ENCODE measurements at regions not wholly inside any gene's neighbourhood (a gene's known extent, or its start where the extent isn't known, plus 50 kb on each side); places are given as distances from the start of the nearest gene placed in this dataset.

DNA sequence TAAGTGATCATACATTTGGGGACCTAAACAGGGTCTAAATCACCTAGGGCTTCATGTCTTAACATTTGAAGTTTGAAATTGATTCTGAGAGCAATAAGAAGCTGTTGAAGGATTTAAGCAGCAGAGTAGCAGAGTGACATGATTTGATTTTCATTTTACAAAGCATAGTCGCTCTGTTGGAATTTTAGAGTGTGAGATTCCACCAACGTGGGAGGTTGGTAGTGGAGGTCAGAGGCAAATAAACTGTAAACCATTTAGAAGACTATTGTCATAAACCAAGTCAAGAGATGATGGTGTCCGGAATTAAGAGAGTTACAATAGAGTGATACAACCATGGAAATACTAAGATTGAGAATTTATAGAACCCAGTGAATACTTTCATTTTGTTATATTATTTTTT is 52.7 kb upstream of the ZDHHC17 start:
- TF ChIP-seq, protein P1, sequence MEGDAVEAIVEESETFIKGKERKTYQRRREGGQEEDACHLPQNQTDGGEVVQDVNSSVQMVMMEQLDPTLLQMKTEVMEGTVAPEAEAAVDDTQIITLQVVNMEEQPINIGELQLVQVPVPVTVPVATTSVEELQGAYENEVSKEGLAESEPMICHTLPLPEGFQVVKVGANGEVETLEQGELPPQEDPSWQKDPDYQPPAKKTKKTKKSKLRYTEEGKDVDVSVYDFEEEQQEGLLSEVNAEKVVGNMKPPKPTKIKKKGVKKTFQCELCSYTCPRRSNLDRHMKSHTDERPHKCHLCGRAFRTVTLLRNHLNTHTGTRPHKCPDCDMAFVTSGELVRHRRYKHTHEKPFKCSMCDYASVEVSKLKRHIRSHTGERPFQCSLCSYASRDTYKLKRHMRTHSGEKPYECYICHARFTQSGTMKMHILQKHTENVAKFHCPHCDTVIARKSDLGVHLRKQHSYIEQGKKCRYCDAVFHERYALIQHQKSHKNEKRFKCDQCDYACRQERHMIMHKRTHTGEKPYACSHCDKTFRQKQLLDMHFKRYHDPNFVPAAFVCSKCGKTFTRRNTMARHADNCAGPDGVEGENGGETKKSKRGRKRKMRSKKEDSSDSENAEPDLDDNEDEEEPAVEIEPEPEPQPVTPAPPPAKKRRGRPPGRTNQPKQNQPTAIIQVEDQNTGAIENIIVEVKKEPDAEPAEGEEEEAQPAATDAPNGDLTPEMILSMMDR (conservative IDR thresholded peaks at IDR 0.05; ENCODE audit: low read depth, low read length), result no peak
- TF ChIP-seq EZH2 (IDR thresholded peaks at IDR 0.05; ENCODE audit: borderline replicate concordance, low read depth, low read length, poor library complexity, severe bottlenecking), result no peak

Measured in A673 (cell line).